ENCODE measurements at regions not wholly inside any gene's neighbourhood (a gene's known extent, or its start where the extent isn't known, plus 50 kb on each side); places are given as distances from the start of the nearest gene placed in this dataset.

GRCh38 chr2:133814890-133815289 is 246.6 kb upstream of the NCKAP5 start:
- no peak for TF ChIP-seq CTCF (IDR thresholded peaks at IDR 0.05)
- no peak for TF ChIP-seq POLR2A (IDR thresholded peaks at IDR 0.05)
